GM19467 (cell line): ENCODE measurements at regions not wholly inside any gene's neighbourhood (a gene's known extent, or its start where the extent isn't known, plus 50 kb on each side); places are given as distances from the start of the nearest gene placed in this dataset.
"Not testable (repeated sequence)": the region's sequence is repeated elsewhere in the genome, so short reads cannot be mapped to it uniquely, and the experiment has no call there.

ENCODE experiments used
- ATAC-seq: cut with Tn5 transposase; IDR thresholded peaks from one replicate; pipeline ENCODE4 v1.9.1; 2021; ENCODE audit warnings: mild to moderate bottlenecking, moderate library complexity; ENCODE audit not compliant: unreplicated experiment

- ATAC-seq = no peak
Observed at GRCh38 chr19:31840371-31840770, 491.1 kb upstream of the TSHZ3 start.

- no peak for ATAC-seq
Observed at GRCh38 chr19:31841755-31842154, 492.5 kb upstream of the TSHZ3 start.

- ATAC-seq = no peak
Observed at GRCh38 chr19:31863122-31863521, 482.3 kb upstream of the ZNF507 start.

GRCh38 chr19:31874313-31874712, 471.1 kb upstream of the ZNF507 start:
- ATAC-seq = no peak

- no peak for ATAC-seq
Observed at GRCh38 chr19:31875591-31875990, 469.8 kb upstream of the ZNF507 start.

GRCh38 chr19:31880283-31880682, 465.1 kb upstream of the ZNF507 start:
- ATAC-seq = no peak

- no peak for ATAC-seq
Observed at GRCh38 chr19:31881988-31882387, 463.4 kb upstream of the ZNF507 start.

- no peak for ATAC-seq
Observed at GRCh38 chr19:31882709-31883108, 462.7 kb upstream of the ZNF507 start.

GRCh38 chr19:31883296-31883990, 462.0 kb upstream of the ZNF507 start:
- ATAC-seq = no peak

- no peak for ATAC-seq
Observed at GRCh38 chr19:31885280-31885853, 460.0 kb upstream of the ZNF507 start.

GRCh38 chr19:31890230-31890629, 455.2 kb upstream of the ZNF507 start:
- ATAC-seq = no peak

- ATAC-seq = no peak
Observed at GRCh38 chr19:31892060-31892459, 453.4 kb upstream of the ZNF507 start.

- ATAC-seq = not testable (repeated sequence)
Observed at GRCh38 chr19:31893491-31893890, 451.9 kb upstream of the ZNF507 start.

- ATAC-seq = no peak
Observed at GRCh38 chr19:31894451-31894850, 451.0 kb upstream of the ZNF507 start.

- no peak for ATAC-seq
Observed at GRCh38 chr19:31897292-31897691, 448.1 kb upstream of the ZNF507 start.

- ATAC-seq = no peak
Observed at GRCh38 chr19:31900991-31901390, 444.4 kb upstream of the ZNF507 start.

- no peak for ATAC-seq
Observed at GRCh38 chr19:31902821-31903220, 442.6 kb upstream of the ZNF507 start.

- ATAC-seq = no peak
Observed at GRCh38 chr19:31903979-31904378, 441.4 kb upstream of the ZNF507 start.

- ATAC-seq = no peak
Observed at GRCh38 chr19:31906111-31906871, 439.1 kb upstream of the ZNF507 start.

- ATAC-seq = no peak
Observed at GRCh38 chr19:31907661-31908060, 437.7 kb upstream of the ZNF507 start.

- no peak for ATAC-seq
Observed at GRCh38 chr19:31908080-31908479, 437.3 kb upstream of the ZNF507 start.
